ENCODE measurements at regions not wholly inside any gene's neighbourhood (a gene's known extent, or its start where the extent isn't known, plus 50 kb on each side); places are given as distances from the start of the nearest gene placed in this dataset.

DNA sequence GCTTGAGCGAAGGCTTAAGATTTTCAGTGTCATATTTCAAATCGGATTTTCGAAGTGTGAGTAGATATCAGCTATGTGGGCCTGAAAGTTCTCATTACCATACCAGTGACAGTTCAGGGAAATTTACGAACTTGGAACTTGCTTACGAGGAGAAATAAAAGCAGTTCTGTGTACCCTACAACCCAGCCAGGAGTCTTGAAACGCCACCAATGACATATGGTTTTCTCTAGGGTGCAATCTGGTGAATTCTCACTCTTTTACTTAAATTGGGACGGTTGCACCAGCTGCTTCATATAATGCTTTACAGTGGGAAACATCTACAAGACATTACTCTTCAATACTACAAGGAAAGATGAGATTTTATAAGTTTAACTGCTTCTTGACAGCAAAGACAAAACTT lies 253.6 kb upstream of the FOXK1 start:
- TF ChIP-seq, protein P1, sequence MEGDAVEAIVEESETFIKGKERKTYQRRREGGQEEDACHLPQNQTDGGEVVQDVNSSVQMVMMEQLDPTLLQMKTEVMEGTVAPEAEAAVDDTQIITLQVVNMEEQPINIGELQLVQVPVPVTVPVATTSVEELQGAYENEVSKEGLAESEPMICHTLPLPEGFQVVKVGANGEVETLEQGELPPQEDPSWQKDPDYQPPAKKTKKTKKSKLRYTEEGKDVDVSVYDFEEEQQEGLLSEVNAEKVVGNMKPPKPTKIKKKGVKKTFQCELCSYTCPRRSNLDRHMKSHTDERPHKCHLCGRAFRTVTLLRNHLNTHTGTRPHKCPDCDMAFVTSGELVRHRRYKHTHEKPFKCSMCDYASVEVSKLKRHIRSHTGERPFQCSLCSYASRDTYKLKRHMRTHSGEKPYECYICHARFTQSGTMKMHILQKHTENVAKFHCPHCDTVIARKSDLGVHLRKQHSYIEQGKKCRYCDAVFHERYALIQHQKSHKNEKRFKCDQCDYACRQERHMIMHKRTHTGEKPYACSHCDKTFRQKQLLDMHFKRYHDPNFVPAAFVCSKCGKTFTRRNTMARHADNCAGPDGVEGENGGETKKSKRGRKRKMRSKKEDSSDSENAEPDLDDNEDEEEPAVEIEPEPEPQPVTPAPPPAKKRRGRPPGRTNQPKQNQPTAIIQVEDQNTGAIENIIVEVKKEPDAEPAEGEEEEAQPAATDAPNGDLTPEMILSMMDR (IDR thresholded peaks at IDR 0.05 in 8 of 11, conservative IDR thresholded peaks at IDR 0.05 in 3 of 11), result no peak
- TF ChIP-seq POLR2A (IDR thresholded peaks at IDR 0.05) (no peak), POLR2AphosphoS5 (IDR thresholded peaks at IDR 0.05) (no peak)
- Histone ChIP-seq H3K4me1 (no peaks in the 10 kb centered on the region), H3K27me3 (replicated peaks in 1 of 7) (peaks cover 0 to 17% (median 0%) of the 10 kb centered on the region in 7 donors), H3K9me3 (peaks cover 0 to 53% (median 21%) of the 10 kb centered on the region in 8 donors), H3K36me3 (no peaks in the 10 kb centered on the region), H3K27ac (no peak overlapping the region), H3K4me3 (no peak overlapping the region)
- WGBS, 5 donors, result 71 to 79% (median 72%) methylated on average over 7 of the region's 7 CpGs
- intact Hi-C loops (cut with DNase I; ENCODE audit: low total_unique reads), result no loop called here
- DNase-seq, result no peak

- 15 to 51% (median 42%) methylated on average over 1 of the region's 1 CpG for WGBS, 5 donors
- intact Hi-C loops (cut with DNase I; ENCODE audit: low total_unique reads), result no loop called here
- Histone ChIP-seq H3K4me3 (no peak overlapping the region), H3K4me1 (no peaks in the 10 kb centered on the region), H3K27me3 (replicated peaks in 1 of 7) (peaks cover 0 to 17% (median 0%) of the 10 kb centered on the region in 7 donors), H3K27ac (no peak overlapping the region), H3K9me3 (peaks cover 0 to 42% (median 21%) of the 10 kb centered on the region in 8 donors), H3K36me3 (no peaks in the 10 kb centered on the region)
- no peak for TF ChIP-seq POLR2A (IDR thresholded peaks at IDR 0.05)
- no peak for TF ChIP-seq POLR2AphosphoS5 (IDR thresholded peaks at IDR 0.05)
- TF ChIP-seq, protein P1 (IDR thresholded peaks at IDR 0.05 in 8 of 11, conservative IDR thresholded peaks at IDR 0.05 in 3 of 11), result no peak
- DNase-seq, result no peak
These were observed 251.9 kb upstream of the FOXK1 start for GRCh38 chr7:4430227-4430626.

DNA sequence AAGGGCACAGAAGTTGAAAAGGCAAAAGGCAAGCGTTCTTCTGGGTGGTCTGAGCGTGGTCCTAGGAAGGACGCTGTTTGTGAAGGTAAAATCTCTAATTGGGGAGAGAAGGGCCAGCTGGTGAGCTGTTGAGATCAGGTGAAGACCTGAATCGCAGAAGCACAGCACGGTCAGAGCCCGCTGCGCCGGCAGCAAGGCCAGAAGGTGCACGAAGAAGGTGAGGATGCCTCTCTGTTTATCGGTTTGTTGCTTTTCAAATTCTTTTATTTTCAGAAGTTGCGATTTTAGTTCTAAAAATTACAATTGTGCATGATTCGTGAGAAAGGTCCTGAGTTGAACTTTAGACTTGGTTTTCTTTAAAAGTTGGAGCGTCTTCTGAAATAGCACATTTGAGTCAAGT lies 247.8 kb upstream of the FOXK1 start:
- no peaks in the 10 kb centered on the region for H3K36me3 ChIP-seq
- intact Hi-C loops (cut with DNase I; ENCODE audit: low total_unique reads), result no loop called here
- no peaks in the 10 kb centered on the region for H3K4me1 ChIP-seq
- no peak overlapping the region for H3K4me3 ChIP-seq
- no peak overlapping the region for H3K27ac ChIP-seq
- H3K9me3 ChIP-seq, result peaks cover 0 to 24% (median 20%) of the 10 kb centered on the region in 8 donors
- no peak for DNase-seq
- TF ChIP-seq POLR2A (IDR thresholded peaks at IDR 0.05) (no peak), POLR2AphosphoS5 (IDR thresholded peaks at IDR 0.05) (no peak)
- TF ChIP-seq, protein P1 (IDR thresholded peaks at IDR 0.05 in 8 of 11, conservative IDR thresholded peaks at IDR 0.05 in 3 of 11), result no peak
- WGBS, 5 donors, result 72 to 82% (median 77%) methylated on average over 13 of the region's 13 CpGs
- H3K27me3 ChIP-seq (replicated peaks in 1 of 7), result no peaks in the 10 kb centered on the region

GRCh38 chr7:4436361-4436895 lies 245.7 kb upstream of the FOXK1 start:
- 77 to 85% (median 77%) methylated on average over 5 of the region's 5 CpGs for WGBS, 5 donors
- Histone ChIP-seq H3K9me3 (peaks cover 0 to 3% (median 0%) of the 10 kb centered on the region in 8 donors), H3K4me3 (no peak overlapping the region), H3K27me3 (replicated peaks in 1 of 7) (no peaks in the 10 kb centered on the region), H3K4me1 (no peaks in the 10 kb centered on the region), H3K27ac (no peak overlapping the region), H3K36me3 (no peaks in the 10 kb centered on the region)
- intact Hi-C loops (cut with DNase I; ENCODE audit: low total_unique reads), result no loop called here
- no peak for DNase-seq
- no peak for TF ChIP-seq POLR2A (IDR thresholded peaks at IDR 0.05)
- no peak for TF ChIP-seq POLR2AphosphoS5 (IDR thresholded peaks at IDR 0.05)
